Erythroblast (primary cell): ENCODE measurements at regions not wholly inside any gene's neighbourhood (a gene's known extent, or its start where the extent isn't known, plus 50 kb on each side); places are given as distances from the start of the nearest gene placed in this dataset.

Experiments used
- GATA1 ChIP-seq: IDR thresholded peaks from 2 replicates; pipeline ENCODE4 v1.6.1; 2011; ENCODE audit warnings: low read depth, mild to moderate bottlenecking, control low read depth, low read length, moderate library complexity
- POLR2A ChIP-seq: IDR thresholded peaks from 2 replicates; pipeline ENCODE4 v1.6.1; 2011; ENCODE audit warnings: mild to moderate bottlenecking, low read length

DNA sequence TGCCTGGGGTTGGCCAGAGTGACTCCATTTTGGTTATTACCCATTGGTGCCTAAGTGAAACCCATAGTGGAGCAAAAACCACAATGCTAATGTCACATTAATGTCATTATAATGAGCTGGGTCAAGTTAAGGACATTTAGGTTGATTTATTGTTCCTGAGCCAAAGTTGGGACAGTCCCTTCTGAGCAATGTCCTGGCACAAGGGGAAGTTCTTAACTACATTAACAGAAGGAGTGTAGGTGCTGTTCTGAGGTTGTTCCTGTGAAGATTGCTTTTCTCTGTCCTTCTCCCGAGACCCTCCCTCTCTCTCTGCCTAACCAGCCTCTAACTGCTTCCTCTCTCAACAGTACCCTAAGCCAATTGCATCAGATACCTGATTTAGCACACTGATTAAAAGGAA is 1956.8 kb upstream of the PCDH10 start:
- TF ChIP-seq POLR2A: no peak
- TF ChIP-seq GATA1: no peak
